Mesothelial cell of epicardium (in vitro differentiated cells): ENCODE measurements at regions not wholly inside any gene's neighbourhood (a gene's known extent, or its start where the extent isn't known, plus 50 kb on each side); places are given as distances from the start of the nearest gene placed in this dataset.

Experiments
- DNase-seq, 2 experiments: peaks; one replicate each; pipeline ENCODE4 v3.0.0; 2021; ENCODE audit warnings: low spot score in 2 of 2; ENCODE audit not compliant: unreplicated experiment in 2 of 2
- H3K27ac Mint-ChIP-seq: 2 replicates; pipeline ENCODE4 v1.8.0; 2021; ENCODE audit warnings: mixed read lengths
- H3K27me3 Mint-ChIP-seq: 2 replicates; pipeline ENCODE4 v1.8.0; 2021; ENCODE audit warnings: low read depth, mixed read lengths
- H3K36me3 Mint-ChIP-seq: 2 replicates; pipeline ENCODE4 v1.8.0; 2021; ENCODE audit warnings: mixed read lengths
- H3K4me1 Mint-ChIP-seq: 2 replicates; pipeline ENCODE4 v1.8.0; 2021; ENCODE audit warnings: mixed read lengths
- H3K4me3 Mint-ChIP-seq: 2 replicates; pipeline ENCODE4 v1.8.0; 2021; ENCODE audit warnings: mild to moderate bottlenecking, moderate library complexity, mixed read lengths
- H3K9me3 Mint-ChIP-seq: 2 replicates; pipeline ENCODE4 v1.8.0; 2021; ENCODE audit warnings: mixed read lengths
- CTCF ChIP-seq: fragments of 200-600 bp; sonication (generic); IDR thresholded peaks from one replicate; pipeline ENCODE4 v1.5.0; 2021; ENCODE audit warnings: antibody characterized with exemption; ENCODE audit not compliant: unreplicated experiment

- Mint-ChIP-seq H3K27me3 (no peaks in the 10 kb centered on the region), H3K4me3 (no peak overlapping the region), H3K36me3 (no peaks in the 10 kb centered on the region), H3K27ac (no peak overlapping the region), H3K4me1 (no peaks in the 10 kb centered on the region), H3K9me3 (peaks cover 14% of the 10 kb centered on the region)
- DNase-seq = no peak
- TF ChIP-seq CTCF = no peak
Measured at GRCh38 chr5:6902597-6902996, 189.4 kb downstream of the TENT4A start.

GRCh38 chr5:6903934-6904333, 190.7 kb downstream of the TENT4A start:
- H3K36me3 Mint-ChIP-seq = no peaks in the 10 kb centered on the region
- peaks cover 6% of the 10 kb centered on the region for H3K9me3 Mint-ChIP-seq
- no peak for TF ChIP-seq CTCF
- no peak for DNase-seq
- no peak overlapping the region for H3K27ac Mint-ChIP-seq
- no peak overlapping the region for H3K4me3 Mint-ChIP-seq
- peaks cover 4% of the 10 kb centered on the region for H3K27me3 Mint-ChIP-seq
- no peaks in the 10 kb centered on the region for H3K4me1 Mint-ChIP-seq

GRCh38 chr5:6904860-6905259, 191.6 kb downstream of the TENT4A start:
- no peaks in the 10 kb centered on the region for H3K36me3 Mint-ChIP-seq
- no peak for DNase-seq
- no peak overlapping the region for H3K4me3 Mint-ChIP-seq

GRCh38 chr5:6905423-6905822, 192.2 kb downstream of the TENT4A start:
- no peak for TF ChIP-seq CTCF
- Mint-ChIP-seq H3K27ac (no peak overlapping the region), H3K27me3 (peaks cover 4% of the 10 kb centered on the region), H3K4me1 (no peaks in the 10 kb centered on the region), H3K4me3 (no peak overlapping the region), H3K36me3 (no peaks in the 10 kb centered on the region), H3K9me3 (peaks cover 6% of the 10 kb centered on the region)
- DNase-seq = no peak

More at GRCh38 chr5:6904860-6905259, 191.6 kb downstream of the TENT4A start:
- no peak for TF ChIP-seq CTCF
- Mint-ChIP-seq H3K27me3 (peaks cover 4% of the 10 kb centered on the region), H3K27ac (no peak overlapping the region), H3K9me3 (peaks cover 6% of the 10 kb centered on the region), H3K4me1 (no peaks in the 10 kb centered on the region)

GRCh38 chr5:6905883-6906282, 192.7 kb downstream of the TENT4A start:
- Mint-ChIP-seq H3K27me3 (peaks cover 4% of the 10 kb centered on the region), H3K4me3 (no peak overlapping the region), H3K9me3 (peaks cover 6% of the 10 kb centered on the region), H3K36me3 (no peaks in the 10 kb centered on the region), H3K4me1 (no peaks in the 10 kb centered on the region), H3K27ac (no peak overlapping the region)
- no peak for TF ChIP-seq CTCF
- no peak for DNase-seq

GRCh38 chr5:6907320-6907918, 194.2 kb downstream of the TENT4A start:
- DNase-seq = no peak
- H3K27ac Mint-ChIP-seq = no peak overlapping the region
- H3K9me3 Mint-ChIP-seq = peaks cover 6% of the 10 kb centered on the region
- no peaks in the 10 kb centered on the region for H3K4me1 Mint-ChIP-seq
- peaks cover 6% of the 10 kb centered on the region for H3K27me3 Mint-ChIP-seq
- no peaks in the 10 kb centered on the region for H3K36me3 Mint-ChIP-seq
- no peak for TF ChIP-seq CTCF
- H3K4me3 Mint-ChIP-seq = no peak overlapping the region
